ENCODE measurements at regions not wholly inside any gene's neighbourhood (a gene's known extent, or its start where the extent isn't known, plus 50 kb on each side); places are given as distances from the start of the nearest gene placed in this dataset.

DNA sequence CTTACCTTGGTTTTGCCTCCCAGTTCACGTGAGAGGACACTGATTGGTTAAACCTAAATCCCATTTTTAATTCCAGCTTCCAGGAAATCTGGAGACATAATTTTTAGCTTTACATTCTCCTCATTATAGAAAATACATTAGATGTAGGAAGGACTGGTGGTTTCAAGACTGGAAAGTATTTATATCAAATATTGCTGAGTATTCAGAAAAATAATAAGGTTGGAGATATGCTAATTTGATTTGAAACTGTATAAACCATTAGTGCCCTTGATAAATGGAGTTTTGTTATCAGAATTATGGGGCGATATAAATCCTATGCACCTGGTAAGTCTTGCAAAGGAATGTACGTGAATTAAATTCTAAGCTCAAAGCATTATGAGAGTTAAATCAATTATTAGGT lies 218.0 kb upstream of the ADGRL4 start:
- TF ChIP-seq, protein P1, sequence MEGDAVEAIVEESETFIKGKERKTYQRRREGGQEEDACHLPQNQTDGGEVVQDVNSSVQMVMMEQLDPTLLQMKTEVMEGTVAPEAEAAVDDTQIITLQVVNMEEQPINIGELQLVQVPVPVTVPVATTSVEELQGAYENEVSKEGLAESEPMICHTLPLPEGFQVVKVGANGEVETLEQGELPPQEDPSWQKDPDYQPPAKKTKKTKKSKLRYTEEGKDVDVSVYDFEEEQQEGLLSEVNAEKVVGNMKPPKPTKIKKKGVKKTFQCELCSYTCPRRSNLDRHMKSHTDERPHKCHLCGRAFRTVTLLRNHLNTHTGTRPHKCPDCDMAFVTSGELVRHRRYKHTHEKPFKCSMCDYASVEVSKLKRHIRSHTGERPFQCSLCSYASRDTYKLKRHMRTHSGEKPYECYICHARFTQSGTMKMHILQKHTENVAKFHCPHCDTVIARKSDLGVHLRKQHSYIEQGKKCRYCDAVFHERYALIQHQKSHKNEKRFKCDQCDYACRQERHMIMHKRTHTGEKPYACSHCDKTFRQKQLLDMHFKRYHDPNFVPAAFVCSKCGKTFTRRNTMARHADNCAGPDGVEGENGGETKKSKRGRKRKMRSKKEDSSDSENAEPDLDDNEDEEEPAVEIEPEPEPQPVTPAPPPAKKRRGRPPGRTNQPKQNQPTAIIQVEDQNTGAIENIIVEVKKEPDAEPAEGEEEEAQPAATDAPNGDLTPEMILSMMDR (IDR thresholded peaks at IDR 0.05) = no peak
- no peak for ATAC-seq (ENCODE audit: insufficient number of reproducible peaks, low FRiP score, low read depth)

DNA sequence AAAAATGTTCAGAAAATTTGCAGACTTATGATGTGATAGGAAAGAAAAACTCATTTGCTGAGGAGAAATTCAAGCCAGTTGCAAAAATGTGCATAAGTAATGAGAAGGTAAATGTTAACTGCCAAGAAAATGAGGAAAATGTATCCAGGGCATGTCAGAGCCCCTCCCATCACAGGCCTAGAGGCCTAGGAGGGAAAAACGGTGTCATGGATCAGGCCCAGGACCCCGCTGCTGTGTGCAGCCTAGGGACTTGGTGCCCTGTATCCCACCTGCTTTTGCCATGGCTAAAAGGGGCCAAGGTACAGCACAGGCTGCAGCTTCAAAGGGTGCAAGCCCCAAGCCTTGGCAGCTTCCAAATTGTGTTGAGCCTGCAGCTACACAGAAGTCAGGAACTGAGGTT lies 214.0 kb upstream of the ADGRL4 start:
- ATAC-seq (ENCODE audit: insufficient number of reproducible peaks, low FRiP score, low read depth) = no peak

More for the DNA sequence above, 218.0 kb upstream of the ADGRL4 start:
- Histone ChIP-seq H3K36me3 (no peaks in the 10 kb centered on the region), H3K9me3 (no peaks in the 10 kb centered on the region), H3K4me1 (ENCODE audit: control insufficient read depth in 1 of 2, low read depth in 2 of 2) (no peaks in the 10 kb centered on the region), H3K4me3 (no peak overlapping the region), H3K27me3 (replicated peaks; ENCODE audit: insufficient read depth) (no peaks in the 10 kb centered on the region), H3K27ac (no peak overlapping the region)
- no peak for DNase-seq (ENCODE audit: low spot score)

DNA sequence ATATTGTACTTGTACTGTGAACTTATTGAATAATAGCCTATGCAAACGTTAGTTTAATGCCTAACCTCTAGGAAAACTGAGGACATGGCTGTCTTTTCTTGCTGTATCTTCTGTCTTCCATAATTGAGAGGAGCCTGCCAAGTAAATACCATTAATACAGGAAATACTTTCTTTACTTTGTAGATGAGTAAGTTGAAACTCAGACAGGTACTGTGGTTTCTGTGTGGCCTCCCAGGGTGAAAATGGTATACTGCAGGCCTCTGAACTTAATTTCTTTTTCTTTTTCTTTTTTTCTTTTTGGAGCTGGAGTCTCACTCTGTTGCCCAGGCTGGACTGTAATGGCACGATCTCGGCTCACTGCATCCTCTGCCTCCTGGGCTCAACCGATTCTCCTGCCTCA lies 208.8 kb upstream of the ADGRL4 start:
- ATAC-seq (ENCODE audit: insufficient number of reproducible peaks, low FRiP score, low read depth) = no peak
- H3K27ac ChIP-seq = no peak overlapping the region
- H3K4me1 ChIP-seq (ENCODE audit: control insufficient read depth in 1 of 2, low read depth in 2 of 2) = no peaks in the 10 kb centered on the region
- no peaks in the 10 kb centered on the region for H3K9me3 ChIP-seq
- H3K36me3 ChIP-seq = no peaks in the 10 kb centered on the region
- no peaks in the 10 kb centered on the region for H3K27me3 ChIP-seq (replicated peaks; ENCODE audit: insufficient read depth)
- no peak overlapping the region for H3K4me3 ChIP-seq
- DNase-seq (ENCODE audit: low spot score) = no peak
- TF ChIP-seq, protein P1 (IDR thresholded peaks at IDR 0.05) = no peak

More for the DNA sequence above, 214.0 kb upstream of the ADGRL4 start:
- H3K27me3 ChIP-seq (replicated peaks; ENCODE audit: insufficient read depth) = no peaks in the 10 kb centered on the region
- no peaks in the 10 kb centered on the region for H3K4me1 ChIP-seq (ENCODE audit: control insufficient read depth in 1 of 2, low read depth in 2 of 2)
- TF ChIP-seq, protein P1 (IDR thresholded peaks at IDR 0.05) = no peak
- H3K27ac ChIP-seq = no peak overlapping the region
- no peaks in the 10 kb centered on the region for H3K9me3 ChIP-seq
- DNase-seq (ENCODE audit: low spot score) = no peak
- H3K36me3 ChIP-seq = no peaks in the 10 kb centered on the region
- no peak overlapping the region for H3K4me3 ChIP-seq

DNA sequence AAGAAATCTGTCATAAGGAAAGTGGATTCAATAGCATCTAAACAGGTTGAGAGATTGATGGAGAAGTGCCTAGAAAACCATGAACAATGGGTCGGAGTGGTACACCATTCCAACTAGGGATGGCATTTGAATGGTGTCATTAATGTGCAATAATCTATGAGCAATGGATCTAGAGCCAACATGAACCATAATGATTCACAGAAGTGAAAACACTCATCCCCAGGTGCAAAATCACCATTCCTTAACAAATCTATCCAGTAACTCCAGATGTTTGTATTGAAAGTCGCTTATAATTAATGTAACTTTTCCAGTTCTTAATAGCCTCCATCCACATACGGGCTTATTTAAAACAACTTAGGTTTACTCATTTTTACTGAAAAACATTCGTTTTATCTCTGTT lies 201.3 kb upstream of the ADGRL4 start:
- TF ChIP-seq, protein P1 (IDR thresholded peaks at IDR 0.05) = no peak
- ATAC-seq (ENCODE audit: insufficient number of reproducible peaks, low FRiP score, low read depth) = no peak
- H3K27me3 ChIP-seq (replicated peaks; ENCODE audit: insufficient read depth) = no peaks in the 10 kb centered on the region
- no peaks in the 10 kb centered on the region for H3K36me3 ChIP-seq
- no peaks in the 10 kb centered on the region for H3K9me3 ChIP-seq
- H3K4me1 ChIP-seq (ENCODE audit: control insufficient read depth in 1 of 2, low read depth in 2 of 2) = no peaks in the 10 kb centered on the region
- H3K4me3 ChIP-seq = no peak overlapping the region
- H3K27ac ChIP-seq = no peak overlapping the region
- no peak for DNase-seq (ENCODE audit: low spot score)

DNA sequence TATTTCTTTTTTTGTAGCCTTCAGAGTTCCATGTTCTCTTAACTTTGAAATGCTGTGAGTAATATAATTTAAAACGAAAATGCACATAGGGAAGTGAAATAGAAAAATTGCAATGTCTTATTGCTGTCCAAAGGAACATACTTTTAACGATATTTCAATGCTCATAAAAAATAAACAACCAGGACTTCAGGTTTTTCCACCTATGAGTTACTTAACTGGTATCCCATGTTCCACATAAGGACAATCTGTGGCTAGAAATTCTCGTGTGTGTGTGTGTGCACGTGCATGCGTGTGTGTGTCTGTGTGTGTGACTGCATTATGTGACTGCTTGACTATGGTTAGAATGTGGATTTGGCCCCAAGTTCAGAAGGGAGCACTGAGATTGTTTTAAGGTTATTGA lies 200.8 kb upstream of the ADGRL4 start:
- DNase-seq (ENCODE audit: low spot score) (no peak), ATAC-seq (ENCODE audit: insufficient number of reproducible peaks, low FRiP score, low read depth) (no peak)
- no peaks in the 10 kb centered on the region for H3K4me1 ChIP-seq (ENCODE audit: control insufficient read depth in 1 of 2, low read depth in 2 of 2)
- no peaks in the 10 kb centered on the region for H3K27me3 ChIP-seq (replicated peaks; ENCODE audit: insufficient read depth)
- no peak overlapping the region for H3K27ac ChIP-seq
- no peaks in the 10 kb centered on the region for H3K9me3 ChIP-seq
- H3K4me3 ChIP-seq = no peak overlapping the region
- TF ChIP-seq, protein P1 (IDR thresholded peaks at IDR 0.05) = no peak
- no peaks in the 10 kb centered on the region for H3K36me3 ChIP-seq
